IMR-90 (cell line): ENCODE measurements at regions not wholly inside any gene's neighbourhood (a gene's known extent, or its start where the extent isn't known, plus 50 kb on each side); places are given as distances from the start of the nearest gene placed in this dataset.
"Not testable (repeated sequence)": the region's sequence is repeated elsewhere in the genome, so short reads cannot be mapped to it uniquely, and the experiment has no call there.

Experiments
- ATAC-seq: fragments of 200-7000 bp; cut with Tn5 transposase; 2 replicates; pipeline ENCODE4 v1.9.1; 2020; ENCODE audit warnings: low read depth, mild to moderate bottlenecking, moderate library complexity
- BruUV-seq: library from RNA; stranded (reverse); fragments of 400-500 nt; replicated peaks from 2 replicates; lab custom pipeline; 2021; lab: Mats Ljungman, UMichigan
- CTCF ChIA-PET: fragments of 300-600 bp; formaldehyde crosslinking; extraction: SDS; loops from one replicate; lab custom pipeline; 2021; ENCODE audit warnings: antibody characterized with exemption; lab: Yijun Ruan, JAX
- POLR2A ChIA-PET: fragments of 300-600 bp; sonication (Branson Sonifier 250); formaldehyde crosslinking; loops from one replicate; lab custom pipeline; 2022; ENCODE audit warnings: antibody characterized with exemption; ENCODE audit not compliant: unreplicated experiment; lab: Charles Lee
- DNase-seq: peaks from one replicate; pipeline ENCODE4 v3.0.0; 2013
- H2AFZ ChIP-seq: replicated peaks from 2 replicates; pipeline ENCODE3; 2013; ENCODE audit warnings: low read length, mild to moderate bottlenecking; ENCODE audit not compliant: poor library complexity
- H2AK5ac ChIP-seq: 2 replicates; pipeline ENCODE4 v1.6.1; 2013; ENCODE audit warnings: low read depth, low read length, inconsistent platforms
- H2AK9ac ChIP-seq: replicated peaks from 2 replicates; pipeline ENCODE3; 2013; ENCODE audit warnings: mild to moderate bottlenecking, low read depth, low read length, moderate library complexity; ENCODE audit not compliant: poor library complexity
- H2BK120ac ChIP-seq: 2 replicates; pipeline ENCODE4 v1.6.1; 2013; ENCODE audit warnings: low read depth, low read length, inconsistent platforms
- H2BK15ac ChIP-seq: 3 replicates; pipeline ENCODE4 v1.6.1; 2013; ENCODE audit warnings: low read depth, low read length, inconsistent platforms
- H2BK20ac ChIP-seq: 2 replicates; pipeline ENCODE4 v1.6.1; 2013; ENCODE audit warnings: low read depth, mild to moderate bottlenecking, inconsistent platforms, low read length, moderate library complexity
- H2BK5ac ChIP-seq: 2 replicates; pipeline ENCODE4 v1.6.1; 2013; ENCODE audit warnings: mild to moderate bottlenecking, low read depth, low read length, inconsistent platforms; ENCODE audit not compliant: poor library complexity, severe bottlenecking
- H3K14ac ChIP-seq: replicated peaks from 2 replicates; pipeline ENCODE4 v1.6.1; 2013; ENCODE audit warnings: low read depth, low read length, inconsistent platforms
- H3K18ac ChIP-seq: 2 replicates; pipeline ENCODE4 v1.6.1; 2013; ENCODE audit warnings: low read depth, low read length, control low read depth
- H3K23ac ChIP-seq: 2 replicates; pipeline ENCODE4 v1.6.1; 2013; ENCODE audit warnings: low read depth, low read length, inconsistent platforms
- H3K27ac ChIP-seq: 2 replicates; pipeline ENCODE4 v1.5.1; 2013; ENCODE audit warnings: mild to moderate bottlenecking, control low read depth, low read length; ENCODE audit not compliant: insufficient read depth
- H3K27me3 ChIP-seq: 2 replicates; pipeline ENCODE4 v1.6.1; 2013; ENCODE audit warnings: low read length; ENCODE audit not compliant: control insufficient read depth, insufficient read depth
- H3K36me3 ChIP-seq: 2 replicates; pipeline ENCODE4 v1.6.1; 2013; ENCODE audit warnings: low read length, mixed read lengths; ENCODE audit not compliant: control insufficient read depth, insufficient read depth
- H3K4ac ChIP-seq: 2 replicates; pipeline ENCODE4 v1.6.1; 2013; ENCODE audit warnings: low read depth, low read length, inconsistent platforms
- H3K4me1 ChIP-seq: 2 replicates; pipeline ENCODE4 v1.6.1; 2013; ENCODE audit warnings: low read length, mixed read lengths; ENCODE audit not compliant: control insufficient read depth, insufficient read depth
- H3K4me2 ChIP-seq: 2 replicates; pipeline ENCODE4 v1.6.1; 2013; ENCODE audit warnings: low read depth, mild to moderate bottlenecking, control low read depth, low read length, moderate library complexity
- H3K4me3 ChIP-seq: 2 replicates; pipeline ENCODE4 v1.5.1; 2013; ENCODE audit warnings: low read depth, mild to moderate bottlenecking, control low read depth, low read length, moderate library complexity; ENCODE audit not compliant: insufficient read depth
- H3K56ac ChIP-seq: 2 replicates; pipeline ENCODE4 v1.6.1; 2013; ENCODE audit warnings: low read length, inconsistent platforms; ENCODE audit not compliant: insufficient read depth; ENCODE audit errors: extremely low read depth
- H3K79me1 ChIP-seq, 2 experiments: 2 replicates each; pipeline ENCODE4 v1.6.1; 2013; ENCODE audit warnings: low read length in 2 of 2, inconsistent platforms in 1 of 2, low read depth in 1 of 2
- H3K9ac ChIP-seq: 2 replicates; pipeline ENCODE4 v1.6.1; 2013; ENCODE audit warnings: low read depth, low read length, control low read depth
- H3K9me1 ChIP-seq: 2 replicates; pipeline ENCODE4 v1.6.1; 2013; ENCODE audit warnings: low read length, inconsistent platforms; ENCODE audit not compliant: insufficient read depth
- H3K9me3 ChIP-seq: 2 replicates; pipeline ENCODE4 v1.6.1; 2013; ENCODE audit warnings: low read length; ENCODE audit not compliant: control insufficient read depth, insufficient read depth
- H4K20me1 ChIP-seq: 2 replicates; pipeline ENCODE4 v1.6.1; 2013; ENCODE audit warnings: low read length, inconsistent platforms; ENCODE audit not compliant: insufficient read depth
- H4K5ac ChIP-seq: 2 replicates; pipeline ENCODE4 v1.6.1; 2013; ENCODE audit warnings: mild to moderate bottlenecking, low read depth, low read length, control low read depth
- H4K8ac ChIP-seq, 2 experiments: 2 replicates each; pipeline ENCODE4 v1.6.1; 2013; ENCODE audit warnings: low read depth in 2 of 2, low read length in 2 of 2, control low read depth in 1 of 2, inconsistent platforms in 1 of 2
- H4K91ac ChIP-seq: 2 replicates; pipeline ENCODE4 v1.6.1; 2013; ENCODE audit warnings: low read depth, low read length, inconsistent platforms; ENCODE audit not compliant: insufficient read depth
- WGBS, 2 experiments: methylation state at CpG; one replicate each; pipeline versions ENCODE4 v1.1.5 to v1.1.7; 2013; ENCODE audit warnings: missing lambda C conversion rate in 2 of 2; ENCODE audit not compliant: insufficient read length in 1 of 2; ENCODE audit errors: extremely low coverage in 2 of 2; 5-methylcytosine and 5-hydroxymethylcytosine counted together
- dilution Hi-C: fragments of 300-500 bp; cut with HindIII; formaldehyde crosslinking; loops from one replicate; pipeline ENCODE4 v1.14.3; 2018; ENCODE audit warnings: low sequenced_read_pairs; ENCODE audit not compliant: unreplicated experiment
- in situ Hi-C: fragments of 300-500 bp; cut with MboI; formaldehyde crosslinking; loops from 3 replicates; pipeline ENCODE4 v1.14.3; 2019; ENCODE audit warnings: low sequenced_read_pairs, inconsistent platforms, mixed read lengths
- intact Hi-C: fragments of 100-400 bp; cut with micrococcal nuclease; formaldehyde crosslinking; loops from 2 replicates; pipeline ENCODE4 v1.10.0; 2022

GRCh38 chr16:49962566-49962965 is 62.5 kb upstream of the CNEP1R1 start:
- H3K27me3 ChIP-seq, H2BK20ac ChIP-seq, ATAC-seq, H3K9ac ChIP-seq, H2AK9ac ChIP-seq, H3K4me1 ChIP-seq, H3K79me1 ChIP-seq, H3K4ac ChIP-seq, DNase-seq, intact Hi-C loops, dilution Hi-C loops, H3K9me3 ChIP-seq, H2BK5ac ChIP-seq, H3K4me3 ChIP-seq, H3K27ac ChIP-seq, in situ Hi-C loops, H4K5ac ChIP-seq, H3K14ac ChIP-seq, H3K9me1 ChIP-seq, H3K36me3 ChIP-seq, H2BK15ac ChIP-seq, H3K23ac ChIP-seq, H4K91ac ChIP-seq, H3K4me2 ChIP-seq, H4K20me1 ChIP-seq, H3K18ac ChIP-seq, BruUV-seq, H4K8ac ChIP-seq, H2AFZ ChIP-seq, H2BK120ac ChIP-seq, H2AK5ac ChIP-seq, H3K56ac ChIP-seq: not testable (repeated sequence)
- POLR2A ChIA-PET: interaction anchor here (0.6 kb wide), 1 partner anchor 16 kb away, joined by 3 read pairs; no protein-coding TSS in a partner anchor
- CTCF ChIA-PET: interaction anchor here (0.7 kb wide), 1 partner anchor 12 kb away, joined by 5 read pairs; no protein-coding TSS in a partner anchor
- no CpG with 5 or more reads among the region's 6 CpGs for WGBS, 2 experiments
